ENCODE measurements at regions not wholly inside any gene's neighbourhood (a gene's known extent, or its start where the extent isn't known, plus 50 kb on each side); places are given as distances from the start of the nearest gene placed in this dataset.
"Not testable (repeated sequence)": the region's sequence is repeated elsewhere in the genome, so short reads cannot be mapped to it uniquely, and the experiment has no call there.

- no peak overlapping the region for H3K9ac ChIP-seq (ENCODE audit: low read length)
- H3K27me3 ChIP-seq (ENCODE audit: control insufficient read depth, insufficient read depth, low read length): no peaks in the 10 kb centered on the region
- no peak overlapping the region for H3K27ac ChIP-seq (ENCODE audit: low read depth, low read length)
- H3K4me1 ChIP-seq (ENCODE audit: control insufficient read depth, insufficient read depth, low read length): peaks cover 8% of the 10 kb centered on the region
- H3K4me3 ChIP-seq (ENCODE audit: low read length): peak overlapping the region; percentile 30
- no peaks in the 10 kb centered on the region for H3K36me3 ChIP-seq (ENCODE audit: control insufficient read depth, insufficient read depth, low read length)
Observed at GRCh38 chr3:27559835-27560234, 75.7 kb upstream of the SLC4A7 start.

GRCh38 chr3:27559381-27559780, 75.2 kb upstream of the SLC4A7 start:
- Histone ChIP-seq H3K27me3 (ENCODE audit: control insufficient read depth, insufficient read depth, low read length) (no peaks in the 10 kb centered on the region), H3K4me1 (ENCODE audit: control insufficient read depth, insufficient read depth, low read length) (peaks cover 8% of the 10 kb centered on the region), H3K36me3 (ENCODE audit: control insufficient read depth, insufficient read depth, low read length) (no peaks in the 10 kb centered on the region), H3K4me3 (ENCODE audit: low read length) (no peak overlapping the region), H3K9ac (ENCODE audit: low read length) (no peak overlapping the region), H3K27ac (ENCODE audit: low read depth, low read length) (no peak overlapping the region)

- Histone ChIP-seq H3K9ac (ENCODE audit: low read length) (no peak overlapping the region), H3K4me1 (ENCODE audit: control insufficient read depth, insufficient read depth, low read length) (peaks cover 8% of the 10 kb centered on the region), H3K27ac (ENCODE audit: low read depth, low read length) (peak overlapping the region; percentile 16), H3K4me3 (ENCODE audit: low read length) (no peak overlapping the region), H3K36me3 (ENCODE audit: control insufficient read depth, insufficient read depth, low read length) (no peaks in the 10 kb centered on the region), H3K27me3 (ENCODE audit: control insufficient read depth, insufficient read depth, low read length) (no peaks in the 10 kb centered on the region)
Observed at GRCh38 chr3:27557411-27557810, 73.2 kb upstream of the SLC4A7 start.

- no peak overlapping the region for H3K4me3 ChIP-seq (ENCODE audit: low read length)
- H3K36me3 ChIP-seq (ENCODE audit: control insufficient read depth, insufficient read depth, low read length): no peaks in the 10 kb centered on the region
- no peak overlapping the region for H3K9ac ChIP-seq (ENCODE audit: low read length)
- H3K27me3 ChIP-seq (ENCODE audit: control insufficient read depth, insufficient read depth, low read length): no peaks in the 10 kb centered on the region
- H3K4me1 ChIP-seq (ENCODE audit: control insufficient read depth, insufficient read depth, low read length): peaks cover 8% of the 10 kb centered on the region
- H3K27ac ChIP-seq (ENCODE audit: low read depth, low read length): peak overlapping the region; percentile 16
Observed at GRCh38 chr3:27556887-27557286, 72.7 kb upstream of the SLC4A7 start.

- peaks cover 5% of the 10 kb centered on the region for H3K4me1 ChIP-seq (ENCODE audit: control insufficient read depth, insufficient read depth, low read length)
- H3K4me3 ChIP-seq (ENCODE audit: low read length): no peak overlapping the region
- H3K36me3 ChIP-seq (ENCODE audit: control insufficient read depth, insufficient read depth, low read length): no peaks in the 10 kb centered on the region
- no peak overlapping the region for H3K9ac ChIP-seq (ENCODE audit: low read length)
- H3K27me3 ChIP-seq (ENCODE audit: control insufficient read depth, insufficient read depth, low read length): no peaks in the 10 kb centered on the region
- H3K27ac ChIP-seq (ENCODE audit: low read depth, low read length): no peak overlapping the region
Observed at GRCh38 chr3:27554706-27555105, 70.5 kb upstream of the SLC4A7 start.

- H3K36me3 ChIP-seq (ENCODE audit: control insufficient read depth, insufficient read depth, low read length): no peaks in the 10 kb centered on the region
- no peak overlapping the region for H3K9ac ChIP-seq (ENCODE audit: low read length)
- peaks cover 5% of the 10 kb centered on the region for H3K4me1 ChIP-seq (ENCODE audit: control insufficient read depth, insufficient read depth, low read length)
- no peaks in the 10 kb centered on the region for H3K27me3 ChIP-seq (ENCODE audit: control insufficient read depth, insufficient read depth, low read length)
- H3K27ac ChIP-seq (ENCODE audit: low read depth, low read length): no peak overlapping the region
- no peak overlapping the region for H3K4me3 ChIP-seq (ENCODE audit: low read length)
Observed at GRCh38 chr3:27553886-27554540, 69.8 kb upstream of the SLC4A7 start.

GRCh38 chr3:27552708-27553107, 68.5 kb upstream of the SLC4A7 start:
- H3K9ac ChIP-seq (ENCODE audit: low read length); H3K27ac ChIP-seq (ENCODE audit: low read depth, low read length); H3K36me3 ChIP-seq (ENCODE audit: control insufficient read depth, insufficient read depth, low read length); H3K27me3 ChIP-seq (ENCODE audit: control insufficient read depth, insufficient read depth, low read length); H3K4me3 ChIP-seq (ENCODE audit: low read length); H3K4me1 ChIP-seq (ENCODE audit: control insufficient read depth, insufficient read depth, low read length): not testable (repeated sequence)

- H3K4me3 ChIP-seq (ENCODE audit: low read length); H3K27me3 ChIP-seq (ENCODE audit: control insufficient read depth, insufficient read depth, low read length); H3K27ac ChIP-seq (ENCODE audit: low read depth, low read length); H3K9ac ChIP-seq (ENCODE audit: low read length); H3K4me1 ChIP-seq (ENCODE audit: control insufficient read depth, insufficient read depth, low read length); H3K36me3 ChIP-seq (ENCODE audit: control insufficient read depth, insufficient read depth, low read length): not testable (repeated sequence)
Observed at GRCh38 chr3:27551413-27551812, 67.2 kb upstream of the SLC4A7 start.

GRCh38 chr3:27545061-27545460, 60.9 kb upstream of the SLC4A7 start:
- Histone ChIP-seq H3K4me3 (ENCODE audit: low read length) (no peak overlapping the region), H3K9ac (ENCODE audit: low read length) (no peak overlapping the region), H3K36me3 (ENCODE audit: control insufficient read depth, insufficient read depth, low read length) (no peaks in the 10 kb centered on the region), H3K27ac (ENCODE audit: low read depth, low read length) (no peak overlapping the region), H3K27me3 (ENCODE audit: control insufficient read depth, insufficient read depth, low read length) (no peaks in the 10 kb centered on the region), H3K4me1 (ENCODE audit: control insufficient read depth, insufficient read depth, low read length) (no peaks in the 10 kb centered on the region)

- Histone ChIP-seq H3K27me3 (ENCODE audit: control insufficient read depth, insufficient read depth, low read length) (no peaks in the 10 kb centered on the region), H3K36me3 (ENCODE audit: control insufficient read depth, insufficient read depth, low read length) (no peaks in the 10 kb centered on the region), H3K4me3 (ENCODE audit: low read length) (no peak overlapping the region), H3K4me1 (ENCODE audit: control insufficient read depth, insufficient read depth, low read length) (no peaks in the 10 kb centered on the region), H3K9ac (ENCODE audit: low read length) (no peak overlapping the region), H3K27ac (ENCODE audit: low read depth, low read length) (no peak overlapping the region)
Observed at GRCh38 chr3:27544372-27544865, 60.2 kb upstream of the SLC4A7 start.

- no peak overlapping the region for H3K4me3 ChIP-seq (ENCODE audit: low read length)
- H3K27me3 ChIP-seq (ENCODE audit: control insufficient read depth, insufficient read depth, low read length): no peaks in the 10 kb centered on the region
- no peak overlapping the region for H3K9ac ChIP-seq (ENCODE audit: low read length)
- H3K27ac ChIP-seq (ENCODE audit: low read depth, low read length): no peak overlapping the region
- H3K4me1 ChIP-seq (ENCODE audit: control insufficient read depth, insufficient read depth, low read length): no peaks in the 10 kb centered on the region
- H3K36me3 ChIP-seq (ENCODE audit: control insufficient read depth, insufficient read depth, low read length): no peaks in the 10 kb centered on the region
Observed at GRCh38 chr3:27542476-27542875, 58.3 kb upstream of the SLC4A7 start.

- H3K27ac ChIP-seq (ENCODE audit: low read depth, low read length): no peak overlapping the region
- no peaks in the 10 kb centered on the region for H3K4me1 ChIP-seq (ENCODE audit: control insufficient read depth, insufficient read depth, low read length)
- H3K4me3 ChIP-seq (ENCODE audit: low read length): no peak overlapping the region
- H3K27me3 ChIP-seq (ENCODE audit: control insufficient read depth, insufficient read depth, low read length): no peaks in the 10 kb centered on the region
- H3K9ac ChIP-seq (ENCODE audit: low read length): no peak overlapping the region
- H3K36me3 ChIP-seq (ENCODE audit: control insufficient read depth, insufficient read depth, low read length): no peaks in the 10 kb centered on the region
Observed at GRCh38 chr3:27540231-27540630, 56.0 kb upstream of the SLC4A7 start.

GRCh38 chr3:27536491-27536890, 52.3 kb upstream of the SLC4A7 start:
- Histone ChIP-seq H3K36me3 (ENCODE audit: control insufficient read depth, insufficient read depth, low read length) (no peaks in the 10 kb centered on the region), H3K4me3 (ENCODE audit: low read length) (no peak overlapping the region), H3K27me3 (ENCODE audit: control insufficient read depth, insufficient read depth, low read length) (no peaks in the 10 kb centered on the region), H3K27ac (ENCODE audit: low read depth, low read length) (no peak overlapping the region), H3K4me1 (ENCODE audit: control insufficient read depth, insufficient read depth, low read length) (peaks cover 11% of the 10 kb centered on the region), H3K9ac (ENCODE audit: low read length) (no peak overlapping the region)

All from rectal smooth muscle tissue (tissue), 1 donor.